ENCODE measurements at regions not wholly inside any gene's neighbourhood (a gene's known extent, or its start where the extent isn't known, plus 50 kb on each side); places are given as distances from the start of the nearest gene placed in this dataset.

- TF ChIP-seq NFKB2 (CRISPR knock-in tag; IDR thresholded peaks at IDR 0.05; ENCODE audit: borderline replicate concordance) (no peak), SOX6 (IDR thresholded peaks at IDR 0.05) (no peak), SOX6 (CRISPR knock-in tag; IDR thresholded peaks at IDR 0.05) (peak; percentile 18; the same call in 1 of the 2 replicates), ZBTB34 (CRISPR knock-in tag; IDR thresholded peaks at IDR 0.05) (no peak), CBX1 (IDR thresholded peaks at IDR 0.05; ENCODE audit: low read depth) (no peak), ZFP91 (CRISPR knock-in tag; IDR thresholded peaks at IDR 0.05; ENCODE audit: borderline replicate concordance) (no peak), ZNF101 (CRISPR knock-in tag; IDR thresholded peaks at IDR 0.05; ENCODE audit: borderline replicate concordance, low read depth) (no peak), CREB1 (IDR thresholded peaks at IDR 0.05) (no peak), CREB1 (CRISPR knock-in tag; IDR thresholded peaks at IDR 0.05) (no peak), ZFP37 (CRISPR knock-in tag; IDR thresholded peaks at IDR 0.05; ENCODE audit: borderline replicate concordance) (no peak), ZUFSP (CRISPR knock-in tag; IDR thresholded peaks at IDR 0.05; ENCODE audit: borderline replicate concordance) (no peak), YEATS2 (CRISPR knock-in tag; IDR thresholded peaks at IDR 0.05; ENCODE audit: borderline replicate concordance) (no peak), NFIC (IDR thresholded peaks at IDR 0.05; ENCODE audit: low read length) (0 out of 2 replicates have a peak, but pooled peaks have one; percentile 30), ZNF431 (CRISPR knock-in tag; IDR thresholded peaks at IDR 0.05; ENCODE audit: borderline replicate concordance, low read depth) (no peak), SNAPC5 (CRISPR knock-in tag; IDR thresholded peaks at IDR 0.05; ENCODE audit: borderline replicate concordance) (no peak), CBX2 (IDR thresholded peaks at IDR 0.05; ENCODE audit: low read depth, low read length) (no peak), CBX2 (CRISPR knock-in tag; IDR thresholded peaks at IDR 0.05; ENCODE audit: low read depth) (no peak), ZFP82 (CRISPR knock-in tag; IDR thresholded peaks at IDR 0.05; ENCODE audit: borderline replicate concordance) (no peak), ZMYM3 (CRISPR knock-in tag; IDR thresholded peaks at IDR 0.05) (no peak), ZNF674 (CRISPR knock-in tag; IDR thresholded peaks at IDR 0.05; ENCODE audit: low read depth) (no peak), ZNF282 (IDR thresholded peaks at IDR 0.05; ENCODE audit: partially characterized antibody) (no peak), XRCC5 (optimal IDR thresholded peaks at IDR 0.05; ENCODE audit: low read length) (no peak), PAF1 (CRISPR knock-in tag; IDR thresholded peaks at IDR 0.05) (no peak), ZNF143 (CRISPR knock-in tag; IDR thresholded peaks at IDR 0.05) (no peak), AGO2 (optimal IDR thresholded peaks at IDR 0.05; ENCODE audit: low read depth, low read length) (no peak), ZKSCAN8 (CRISPR knock-in tag; IDR thresholded peaks at IDR 0.05; ENCODE audit: borderline replicate concordance) (no peak), CEBPG (CRISPR knock-in tag; IDR thresholded peaks at IDR 0.05) (0 out of 2 replicates have a peak, but pooled peaks have one; percentile 24), ZIK1 (CRISPR knock-in tag; IDR thresholded peaks at IDR 0.05; ENCODE audit: borderline replicate concordance, low read depth) (no peak), SNAI1 (CRISPR knock-in tag; IDR thresholded peaks at IDR 0.05; ENCODE audit: borderline replicate concordance) (no peak)
Measured at GRCh38 chr16:65896448-65897153, 469.9 kb upstream of the CDH5 start (continued).
